ENCODE measurements at regions not wholly inside any gene's neighbourhood (a gene's known extent, or its start where the extent isn't known, plus 50 kb on each side); places are given as distances from the start of the nearest gene placed in this dataset.

GRCh38 chr1:209207126-209207700 is 376.3 kb upstream of the CAMK1G start:
- no peak for DNase-seq

GRCh38 chr1:209207701-209208286 is 375.7 kb upstream of the CAMK1G start:
- DNase-seq: peak; percentile 90

GRCh38 chr1:209208648-209209047 is 374.9 kb upstream of the CAMK1G start:
- DNase-seq: no peak

- DNase-seq: no peak
These were observed 369.5 kb upstream of the CAMK1G start for GRCh38 chr1:209213989-209214388.

- DNase-seq: no peak
These were observed 367.7 kb upstream of the CAMK1G start for GRCh38 chr1:209215826-209216225.

- no peak for DNase-seq
These were observed 365.4 kb upstream of the CAMK1G start for GRCh38 chr1:209218113-209218512.

- no peak for DNase-seq
These were observed 364.5 kb upstream of the CAMK1G start for GRCh38 chr1:209218981-209219380.

GRCh38 chr1:209219791-209220524 is 363.6 kb upstream of the CAMK1G start:
- DNase-seq: no peak

GRCh38 chr1:209222826-209223225 is 360.7 kb upstream of the CAMK1G start:
- no peak for DNase-seq

- DNase-seq: no peak
These were observed 359.7 kb upstream of the CAMK1G start for GRCh38 chr1:209223791-209224190.

GRCh38 chr1:209224886-209225285 is 358.6 kb upstream of the CAMK1G start:
- no peak for DNase-seq

GRCh38 chr1:209227171-209227570 is 356.3 kb upstream of the CAMK1G start:
- no peak for DNase-seq

- no peak for DNase-seq
These were observed 355.6 kb upstream of the CAMK1G start for GRCh38 chr1:209227941-209228340.

- DNase-seq: no peak
These were observed 353.9 kb upstream of the CAMK1G start for GRCh38 chr1:209229494-209230061.

- no peak for DNase-seq
These were observed 353.2 kb upstream of the CAMK1G start for GRCh38 chr1:209230314-209230713.

- DNase-seq: no peak
These were observed 351.9 kb upstream of the CAMK1G start for GRCh38 chr1:209231476-209232156.

- DNase-seq: no peak
These were observed 351.3 kb upstream of the CAMK1G start for GRCh38 chr1:209232197-209232596.

- DNase-seq: no peak
These were observed 350.8 kb upstream of the CAMK1G start for GRCh38 chr1:209232759-209233158.

GRCh38 chr1:209235166-209235565 is 348.3 kb upstream of the CAMK1G start:
- no peak for DNase-seq

GRCh38 chr1:209238356-209238755 is 345.2 kb upstream of the CAMK1G start:
- DNase-seq: no peak

GRCh38 chr1:209240351-209240750 is 343.2 kb upstream of the CAMK1G start:
- no peak for DNase-seq

GRCh38 chr1:209241487-209241886 is 342.0 kb upstream of the CAMK1G start:
- DNase-seq: no peak

GRCh38 chr1:209248649-209249279 is 334.8 kb upstream of the CAMK1G start:
- DNase-seq: peak; percentile 74
